GM21576 (cell line): ENCODE measurements at regions not wholly inside any gene's neighbourhood (a gene's known extent, or its start where the extent isn't known, plus 50 kb on each side); places are given as distances from the start of the nearest gene placed in this dataset.

Experiments used
- ATAC-seq: cut with Tn5 transposase; IDR thresholded peaks from one replicate; pipeline ENCODE4 v1.9.1; 2021; ENCODE audit warnings: mild to moderate bottlenecking, moderate library complexity; ENCODE audit not compliant: unreplicated experiment

GRCh38 chr4:181225616-181226261 lies 1017.5 kb upstream of the TENM3 start:
- no peak for ATAC-seq

- ATAC-seq = no peak
Observed at GRCh38 chr4:181234951-181235680, 1008.1 kb upstream of the TENM3 start.

GRCh38 chr4:181245326-181245725 lies 997.9 kb upstream of the TENM3 start:
- no peak for ATAC-seq

- ATAC-seq = no peak
Observed at GRCh38 chr4:181249031-181249430, 994.2 kb upstream of the TENM3 start.

- no peak for ATAC-seq
Observed at GRCh38 chr4:181254771-181255170, 988.4 kb upstream of the TENM3 start.

- ATAC-seq = no peak
Observed at GRCh38 chr4:181258569-181258968, 984.6 kb upstream of the TENM3 start.

GRCh38 chr4:181259081-181259709 lies 984.0 kb upstream of the TENM3 start:
- no peak for ATAC-seq

- no peak for ATAC-seq
Observed at GRCh38 chr4:181261279-181261678, 981.9 kb upstream of the TENM3 start.

GRCh38 chr4:181264893-181265292 lies 978.3 kb upstream of the TENM3 start:
- no peak for ATAC-seq

- ATAC-seq = no peak
Observed at GRCh38 chr4:181265370-181265769, 977.8 kb upstream of the TENM3 start.

GRCh38 chr4:181271116-181271640 lies 972.0 kb upstream of the TENM3 start:
- no peak for ATAC-seq

- ATAC-seq = no peak
Observed at GRCh38 chr4:181272422-181272821, 970.8 kb upstream of the TENM3 start.

- ATAC-seq = no peak
Observed at GRCh38 chr4:181278941-181279340, 964.3 kb upstream of the TENM3 start.

- ATAC-seq = no peak
Observed at GRCh38 chr4:181281451-181281850, 961.8 kb upstream of the TENM3 start.

GRCh38 chr4:181289198-181289597 lies 954.0 kb upstream of the TENM3 start:
- ATAC-seq = no peak

- no peak for ATAC-seq
Observed at GRCh38 chr4:181291615-181292014, 951.6 kb upstream of the TENM3 start.

GRCh38 chr4:181293014-181293413 lies 950.2 kb upstream of the TENM3 start:
- ATAC-seq = no peak

- no peak for ATAC-seq
Observed at GRCh38 chr4:181293541-181293940, 949.7 kb upstream of the TENM3 start.

GRCh38 chr4:181294421-181294820 lies 948.8 kb upstream of the TENM3 start:
- no peak for ATAC-seq

GRCh38 chr4:181301735-181302710 lies 941.2 kb upstream of the TENM3 start:
- peak; percentile 70 for ATAC-seq

GRCh38 chr4:181307824-181308223 lies 935.4 kb upstream of the TENM3 start:
- ATAC-seq = no peak
